Vagina (tissue), 2 donors: ENCODE measurements at regions not wholly inside any gene's neighbourhood (a gene's known extent, or its start where the extent isn't known, plus 50 kb on each side); places are given as distances from the start of the nearest gene placed in this dataset.

Source experiments
- POLR2A ChIP-seq, 2 donors: fragments of 450-650 bp; IDR thresholded peaks; one replicate each; pipeline ENCODE4 v1.6.1; 2017; ENCODE audit warnings: antibody characterized with exemption in 2 of 2, mild to moderate bottlenecking in 2 of 2, moderate library complexity in 2 of 2
- POLR2AphosphoS5 ChIP-seq, 2 donors: sonication (generic); formaldehyde crosslinking; IDR thresholded peaks; one replicate each; pipeline ENCODE4 v1.9.0; 2017; ENCODE audit warnings: antibody characterized with exemption in 2 of 2, mild to moderate bottlenecking in 2 of 2, low read depth in 1 of 2; ENCODE audit not compliant: insufficient read depth in 1 of 2
- TF ChIP-seq, protein P1 (sequence below), 3 experiments: fragments of 450-650 bp in 2 of 3; fragments of 200-600 bp in 1 of 3; sonication (generic) in 1 of 3; IDR thresholded peaks; one replicate each; pipeline ENCODE4 v1.5.1; 2017 to 2019; ENCODE audit warnings: antibody characterized with exemption in 3 of 3, mild to moderate bottlenecking in 2 of 3, moderate library complexity in 2 of 3

DNA sequence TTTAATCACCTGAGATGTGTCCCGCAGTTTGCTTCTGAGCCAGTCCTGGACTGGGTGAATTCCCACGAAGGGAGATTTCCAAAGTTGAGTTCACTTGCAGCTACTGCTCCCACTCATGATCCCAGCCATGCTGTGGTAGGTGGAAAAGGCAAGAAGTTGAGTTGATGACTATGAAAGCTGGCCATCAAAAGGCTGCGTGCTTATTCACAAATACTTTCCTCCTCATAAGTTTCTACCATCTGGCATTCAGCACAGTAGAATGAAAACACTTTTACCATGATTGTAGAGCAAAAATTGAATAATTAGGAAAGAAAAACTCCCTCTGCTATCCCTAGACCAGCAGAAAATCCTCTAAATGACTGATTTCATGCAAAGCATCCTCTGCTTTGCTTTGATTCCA, 281.8 kb downstream of the INHBA start:
- TF ChIP-seq, protein P1, sequence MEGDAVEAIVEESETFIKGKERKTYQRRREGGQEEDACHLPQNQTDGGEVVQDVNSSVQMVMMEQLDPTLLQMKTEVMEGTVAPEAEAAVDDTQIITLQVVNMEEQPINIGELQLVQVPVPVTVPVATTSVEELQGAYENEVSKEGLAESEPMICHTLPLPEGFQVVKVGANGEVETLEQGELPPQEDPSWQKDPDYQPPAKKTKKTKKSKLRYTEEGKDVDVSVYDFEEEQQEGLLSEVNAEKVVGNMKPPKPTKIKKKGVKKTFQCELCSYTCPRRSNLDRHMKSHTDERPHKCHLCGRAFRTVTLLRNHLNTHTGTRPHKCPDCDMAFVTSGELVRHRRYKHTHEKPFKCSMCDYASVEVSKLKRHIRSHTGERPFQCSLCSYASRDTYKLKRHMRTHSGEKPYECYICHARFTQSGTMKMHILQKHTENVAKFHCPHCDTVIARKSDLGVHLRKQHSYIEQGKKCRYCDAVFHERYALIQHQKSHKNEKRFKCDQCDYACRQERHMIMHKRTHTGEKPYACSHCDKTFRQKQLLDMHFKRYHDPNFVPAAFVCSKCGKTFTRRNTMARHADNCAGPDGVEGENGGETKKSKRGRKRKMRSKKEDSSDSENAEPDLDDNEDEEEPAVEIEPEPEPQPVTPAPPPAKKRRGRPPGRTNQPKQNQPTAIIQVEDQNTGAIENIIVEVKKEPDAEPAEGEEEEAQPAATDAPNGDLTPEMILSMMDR (IDR thresholded peaks at IDR 0.05) = no peak
- TF ChIP-seq POLR2A (IDR thresholded peaks at IDR 0.05) (no peak), POLR2AphosphoS5 (IDR thresholded peaks at IDR 0.05; ENCODE audit: insufficient read depth in 1 of 2, low read depth in 1 of 2) (no peak)
